HL-60 (cell line): ENCODE measurements at regions not wholly inside any gene's neighbourhood (a gene's known extent, or its start where the extent isn't known, plus 50 kb on each side); places are given as distances from the start of the nearest gene placed in this dataset.

Experiments used
- DNase-seq, 2 experiments: peaks; one replicate each; pipeline ENCODE4 v3.0.0-alpha.2; 2010 to 2020; ENCODE audit warnings: low read depth in 1 of 2, low spot score in 1 of 2
- H3K27ac ChIP-seq: fragments of 250-450 bp; sonication (Bioruptor Pico); replicated peaks from 2 replicates; pipeline ENCODE4 v1.5.1; 2020; ENCODE audit warnings: mild to moderate bottlenecking, moderate library complexity
- H3K27me3 ChIP-seq: fragments of 250-450 bp; sonication (Bioruptor Pico); 2 replicates; pipeline ENCODE4 v1.5.1; 2021; ENCODE audit warnings: mild to moderate bottlenecking, moderate library complexity; ENCODE audit not compliant: insufficient read depth, poor library complexity, severe bottlenecking
- H3K4me3 ChIP-seq: replicated peaks from 2 replicates; pipeline ENCODE4 v1.5.1; 2011; ENCODE audit warnings: mild to moderate bottlenecking, control low read depth, low read length; ENCODE audit not compliant: insufficient read depth
- CTCF ChIP-seq: IDR thresholded peaks from one replicate; pipeline ENCODE4 v1.5.1; 2011; ENCODE audit warnings: low read length, control low read depth, inconsistent platforms; ENCODE audit not compliant: insufficient read depth
- GABPA ChIP-seq: IDR thresholded peaks from 2 replicates; pipeline ENCODE4 v1.6.1; 2012; ENCODE audit warnings: low read depth
- POLR2AphosphoS5 ChIP-seq: IDR thresholded peaks from 2 replicates; pipeline ENCODE4 v1.6.1; 2012; ENCODE audit warnings: low read depth
- REST ChIP-seq: IDR thresholded peaks from 2 replicates; pipeline ENCODE4 v1.6.1; 2012; ENCODE audit warnings: low read depth; ENCODE audit not compliant: insufficient replicate concordance
- SPI1 ChIP-seq: IDR thresholded peaks from 2 replicates; pipeline ENCODE4 v1.6.1; 2012; ENCODE audit warnings: low read depth, mild to moderate bottlenecking, borderline replicate concordance

GRCh38 chr10:57959318-57960006 is 308.2 kb downstream of the IPMK start:
- H3K27ac ChIP-seq, result no peak overlapping the region

GRCh38 chr10:57955076-57955475 is 312.6 kb downstream of the IPMK start:
- H3K27me3 ChIP-seq, result no peaks in the 10 kb centered on the region
- no peak for TF ChIP-seq CTCF
- TF ChIP-seq SPI1, result no peak
- no peak for TF ChIP-seq REST
- TF ChIP-seq POLR2AphosphoS5, result no peak
- no peak for TF ChIP-seq GABPA
- no peak overlapping the region for H3K27ac ChIP-seq
- no peak for DNase-seq
- H3K4me3 ChIP-seq, result no peak overlapping the region

More at GRCh38 chr10:57959318-57960006, 308.2 kb downstream of the IPMK start:
- no peaks in the 10 kb centered on the region for H3K27me3 ChIP-seq
- TF ChIP-seq CTCF, result no peak
- no peak for TF ChIP-seq POLR2AphosphoS5
- TF ChIP-seq GABPA, result no peak
- TF ChIP-seq SPI1, result no peak
- TF ChIP-seq REST, result no peak
- H3K4me3 ChIP-seq, result no peak overlapping the region
- no peak for DNase-seq

GRCh38 chr10:57952741-57953140 is 315.0 kb downstream of the IPMK start:
- DNase-seq, result no peak
- Histone ChIP-seq H3K4me3 (no peak overlapping the region), H3K27me3 (no peaks in the 10 kb centered on the region), H3K27ac (no peak overlapping the region)
- TF ChIP-seq REST (no peak), SPI1 (no peak), CTCF (no peak), POLR2AphosphoS5 (no peak), GABPA (no peak)
